ENCODE measurements at regions not wholly inside any gene's neighbourhood (a gene's known extent, or its start where the extent isn't known, plus 50 kb on each side); places are given as distances from the start of the nearest gene placed in this dataset.
A peak's percentile ranks its signal among the peaks of the same experiment; 100 is the strongest.

DNA sequence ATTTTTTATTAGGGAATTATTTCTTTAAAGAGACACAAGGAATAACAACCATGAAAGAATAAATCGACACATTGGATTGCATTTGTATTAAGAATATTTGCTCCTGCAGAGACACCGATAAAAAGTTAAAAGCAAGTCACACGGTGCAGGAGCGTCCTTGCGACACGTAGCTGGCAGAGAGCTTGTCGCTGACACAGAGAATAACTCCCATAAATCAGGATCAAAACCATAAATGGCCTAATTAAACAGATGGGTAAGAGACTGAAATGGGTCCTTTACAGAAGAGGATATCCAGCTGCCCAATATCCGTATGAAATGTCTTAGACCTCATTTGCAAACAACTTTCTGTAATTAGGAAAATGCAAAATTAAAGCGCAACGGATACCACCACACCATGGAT is 126.1 kb upstream of the SNTG2 start:
- no peak for DNase-seq

DNA sequence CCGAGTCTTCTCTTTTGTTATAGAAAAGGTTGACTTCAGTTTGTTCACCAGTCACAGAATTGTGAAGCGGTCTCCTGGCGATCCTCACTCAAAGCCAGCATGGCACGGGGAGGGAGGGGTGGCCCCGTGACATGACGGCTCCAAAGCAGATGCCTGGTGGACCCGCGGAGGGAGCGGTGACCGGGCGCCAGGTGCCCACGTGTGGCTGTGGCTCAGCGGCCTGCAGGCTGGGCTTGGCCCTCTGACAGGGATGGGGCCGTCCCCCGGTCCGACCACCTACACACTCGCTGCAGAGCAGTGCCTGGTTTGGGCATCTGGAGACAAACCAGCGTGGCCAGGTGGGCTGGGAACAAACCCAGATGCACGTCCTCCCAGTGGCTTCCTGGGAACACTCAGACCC is 129.1 kb upstream of the SNTG2 start:
- no peak for DNase-seq

DNA sequence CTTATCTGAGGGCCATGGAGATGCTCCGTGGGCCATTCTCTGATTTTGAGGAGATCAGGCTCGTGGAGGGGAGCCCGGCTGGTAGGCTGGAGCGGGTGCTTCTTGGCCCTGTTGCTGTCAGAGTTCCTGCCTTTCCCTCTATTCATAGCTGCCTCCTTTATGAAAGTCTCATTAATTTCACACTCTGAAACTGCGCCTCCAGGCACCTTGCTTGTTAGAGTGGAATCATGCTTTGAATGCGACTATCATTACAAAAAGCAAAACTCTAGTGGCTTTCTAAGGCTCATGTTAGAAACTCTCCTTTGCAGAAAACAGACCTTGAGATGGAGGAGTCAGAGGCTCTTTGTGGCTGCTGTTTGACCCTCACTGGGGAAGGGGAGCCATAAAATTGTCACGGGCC is 131.0 kb upstream of the SNTG2 start:
- no peak for DNase-seq

DNA sequence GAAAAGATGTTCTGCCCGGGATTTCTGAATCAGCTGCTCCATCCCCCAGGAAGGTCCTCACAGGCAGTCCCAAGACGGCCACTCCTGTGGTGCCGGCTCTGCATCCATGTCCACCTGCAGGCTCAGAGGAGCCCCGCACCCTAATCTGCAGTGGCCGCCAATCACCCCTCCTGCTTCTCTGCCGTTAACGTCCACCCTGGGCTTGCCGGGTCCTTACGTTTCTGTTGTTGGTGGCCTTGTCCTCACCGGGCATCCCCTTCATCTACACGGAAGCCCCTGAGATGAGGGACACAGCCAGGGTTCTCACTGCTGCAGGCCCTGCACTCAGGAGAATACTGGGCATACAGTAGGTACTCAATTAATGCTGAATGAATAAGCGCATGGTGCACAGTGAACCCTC is 131.5 kb upstream of the SNTG2 start:
- no peak for DNase-seq

DNA sequence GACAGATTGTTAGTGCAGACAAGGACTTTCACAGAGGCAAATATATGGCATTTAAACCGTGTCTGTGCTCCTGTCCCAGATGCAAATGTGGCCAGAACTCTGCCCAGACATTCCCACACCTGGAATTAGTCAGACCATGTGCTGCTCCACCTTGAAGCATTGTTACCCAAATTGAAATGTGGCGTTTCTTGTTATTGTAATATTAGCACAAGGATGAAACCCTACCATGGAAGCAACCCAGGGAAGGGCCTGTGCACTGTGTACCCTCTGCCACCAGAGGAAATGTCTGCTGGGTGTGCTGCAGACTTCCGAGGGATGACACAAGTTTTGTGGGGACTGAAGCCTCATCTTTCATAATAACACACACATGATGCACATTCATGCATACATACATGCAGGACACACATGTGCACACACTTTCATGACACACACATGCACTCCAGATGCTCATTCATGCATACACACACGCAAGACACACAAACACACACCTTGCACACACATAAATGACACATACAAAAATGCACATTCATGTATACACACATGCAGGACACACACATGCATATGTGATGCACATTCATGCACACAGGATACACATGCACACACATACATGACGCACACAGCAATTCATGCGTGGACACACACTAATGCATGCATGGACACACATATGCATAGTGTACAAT is 133.2 kb upstream of the SNTG2 start:
- no peak for DNase-seq

DNA sequence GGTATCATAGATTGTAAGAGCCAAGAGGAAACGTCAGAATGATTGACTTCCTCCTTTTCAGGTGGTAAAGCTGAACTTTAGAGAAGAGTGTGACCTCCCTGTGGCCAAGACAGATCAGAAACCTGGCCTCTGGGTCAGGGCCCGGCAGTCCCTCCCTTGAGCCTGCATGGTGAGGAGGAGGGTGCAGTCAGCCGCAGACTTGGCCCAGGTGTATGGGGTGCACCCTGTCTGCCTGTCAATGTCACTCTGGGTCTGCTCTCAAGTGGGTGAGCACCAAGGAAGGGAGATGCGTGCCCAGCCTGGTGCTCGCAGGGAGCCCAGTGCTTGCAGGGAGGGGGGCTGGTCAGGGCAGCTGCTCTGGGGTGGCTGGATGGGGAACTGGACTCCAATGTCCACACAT is 134.4 kb upstream of the SNTG2 start:
- DNase-seq = no peak

DNA sequence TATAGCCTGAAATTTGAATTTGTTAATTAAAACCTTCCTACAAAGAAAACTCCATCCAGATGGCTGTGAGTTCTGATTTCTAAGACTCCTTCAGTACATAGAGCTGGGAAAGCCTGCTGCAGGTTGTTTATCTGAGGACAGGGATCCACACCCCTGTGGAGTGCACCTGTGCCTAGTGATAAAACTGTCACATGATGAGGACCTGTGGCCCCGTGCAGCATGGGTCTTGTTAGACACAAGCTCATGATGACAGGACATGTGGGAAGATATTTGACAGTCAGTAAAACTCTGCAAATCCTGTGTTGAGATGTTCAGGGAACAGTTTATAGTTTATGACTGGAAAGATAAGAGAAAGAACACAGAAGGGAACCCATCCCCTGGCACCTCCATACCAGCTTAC is 133.2 kb upstream of the TMEM18 start:
- no peak for DNase-seq

DNA sequence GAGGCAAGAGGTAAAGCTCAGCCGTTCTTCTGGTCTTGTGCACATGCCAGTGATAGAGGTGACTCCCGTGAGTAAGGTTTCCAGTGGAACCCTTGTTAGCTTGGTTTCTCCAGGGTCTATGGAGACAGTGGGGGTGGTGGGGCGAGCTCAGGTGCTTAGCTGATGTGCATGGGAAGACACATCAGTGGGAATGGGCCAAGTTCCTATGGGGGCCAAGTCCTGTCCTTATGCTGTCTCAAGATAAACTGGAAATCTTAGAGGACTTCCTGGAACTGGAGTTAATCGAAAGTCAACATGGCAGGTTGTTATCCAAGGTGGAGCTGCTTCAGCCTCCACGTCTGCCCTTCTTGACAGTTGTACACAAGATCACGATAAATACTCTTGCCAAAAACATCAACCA is 130.1 kb upstream of the TMEM18 start:
- DNase-seq = no peak

DNA sequence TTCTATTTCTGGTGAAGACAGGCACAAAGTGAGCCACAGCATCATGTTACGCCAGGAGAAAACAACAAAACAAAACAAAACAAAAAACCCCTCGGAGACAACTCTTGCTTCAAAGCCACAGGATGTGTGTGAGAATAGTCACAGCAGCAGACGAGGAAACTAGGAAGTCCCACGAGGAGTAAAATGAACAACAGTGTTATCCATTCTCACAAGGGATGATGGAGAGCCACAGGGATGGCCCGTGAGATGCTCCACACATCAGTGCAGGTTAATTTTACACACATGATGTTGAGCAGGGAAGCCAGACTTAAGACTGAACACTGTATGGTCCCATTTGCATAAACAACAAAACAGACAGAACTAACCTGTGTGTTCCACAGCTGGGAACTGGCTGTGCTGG is 128.5 kb upstream of the TMEM18 start:
- no peak for DNase-seq

DNA sequence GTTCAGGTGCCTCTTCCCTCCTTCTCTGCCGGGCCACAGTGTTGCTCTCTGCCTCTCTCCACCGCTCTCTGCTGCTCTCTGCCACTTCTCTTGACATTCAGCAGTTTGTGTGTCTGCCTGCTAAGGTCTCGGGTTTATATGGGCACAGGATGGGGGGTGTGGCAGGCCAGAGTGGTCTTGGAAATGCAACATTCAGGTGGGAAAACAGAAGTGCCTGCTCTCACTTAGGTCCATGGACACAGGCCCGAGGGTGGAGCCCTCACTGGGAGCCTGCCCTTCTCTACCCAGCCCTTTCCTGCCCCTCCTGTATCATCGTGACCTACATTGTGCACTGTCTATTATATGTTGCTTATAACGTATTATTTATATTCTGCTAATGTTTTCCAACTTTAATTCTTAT is 120.8 kb upstream of the TMEM18 start:
- DNase-seq = no peak

DNA sequence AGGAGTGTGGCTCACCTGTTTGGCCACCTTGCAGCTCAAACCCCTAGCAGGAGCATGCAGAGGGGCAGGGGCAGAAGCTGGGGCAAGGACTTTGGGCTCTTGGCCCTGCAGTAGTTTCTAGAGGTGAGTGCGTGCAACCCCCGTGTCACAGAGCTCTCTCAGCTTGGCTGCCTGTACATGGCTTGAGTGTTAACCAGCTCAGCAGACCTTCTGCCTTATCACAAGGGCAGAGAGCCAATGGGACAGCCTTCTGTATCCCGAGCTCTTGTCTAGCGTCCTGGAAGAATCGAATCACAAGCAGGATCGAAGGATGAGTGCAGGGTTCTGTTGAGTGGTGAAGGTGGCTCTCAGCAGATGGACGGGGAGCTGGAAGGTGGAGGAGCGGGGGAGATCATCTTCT is 120.3 kb upstream of the TMEM18 start:
- no peak for DNase-seq

DNA sequence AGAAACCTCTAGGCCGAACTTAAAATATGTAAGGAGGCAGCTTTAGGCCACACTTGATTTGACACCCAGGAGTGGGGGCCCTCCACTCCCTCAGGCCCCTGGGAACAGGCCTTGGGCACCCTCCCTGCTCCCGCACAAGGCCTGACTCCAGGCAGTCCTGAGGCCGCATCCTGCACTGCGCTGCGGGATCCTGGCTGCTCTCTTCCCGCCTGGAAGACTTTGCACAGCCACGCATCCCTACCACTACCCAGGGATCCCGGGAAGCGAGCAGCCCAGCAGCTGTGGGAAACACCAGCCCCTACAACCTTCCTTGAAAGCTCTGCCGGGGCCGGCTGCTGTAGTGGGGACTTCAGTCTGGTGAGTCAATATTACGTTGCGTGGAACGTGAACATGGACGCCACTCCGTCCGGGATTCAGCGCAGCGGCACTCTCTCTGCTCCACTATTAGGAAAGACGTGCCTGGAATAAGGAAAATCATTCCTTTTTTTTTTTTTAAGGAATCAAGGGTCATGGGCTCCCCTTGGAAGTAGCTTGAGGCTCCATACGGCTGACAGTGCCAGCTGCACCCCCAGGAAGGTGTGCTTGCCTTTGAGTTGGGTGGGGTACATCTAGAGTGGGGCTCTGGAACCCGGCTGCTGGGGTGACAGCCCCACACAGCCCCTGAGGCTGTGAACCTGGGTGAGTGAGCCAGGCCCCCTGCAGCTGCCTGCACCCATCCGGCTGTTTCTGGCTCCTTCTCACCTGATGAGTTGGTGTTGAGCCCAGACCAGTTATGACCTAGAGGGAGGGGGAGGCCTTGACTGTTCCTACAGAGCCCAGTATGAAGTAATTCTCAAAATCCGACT is 119.2 kb upstream of the TMEM18 start:
- no peak for DNase-seq

DNA sequence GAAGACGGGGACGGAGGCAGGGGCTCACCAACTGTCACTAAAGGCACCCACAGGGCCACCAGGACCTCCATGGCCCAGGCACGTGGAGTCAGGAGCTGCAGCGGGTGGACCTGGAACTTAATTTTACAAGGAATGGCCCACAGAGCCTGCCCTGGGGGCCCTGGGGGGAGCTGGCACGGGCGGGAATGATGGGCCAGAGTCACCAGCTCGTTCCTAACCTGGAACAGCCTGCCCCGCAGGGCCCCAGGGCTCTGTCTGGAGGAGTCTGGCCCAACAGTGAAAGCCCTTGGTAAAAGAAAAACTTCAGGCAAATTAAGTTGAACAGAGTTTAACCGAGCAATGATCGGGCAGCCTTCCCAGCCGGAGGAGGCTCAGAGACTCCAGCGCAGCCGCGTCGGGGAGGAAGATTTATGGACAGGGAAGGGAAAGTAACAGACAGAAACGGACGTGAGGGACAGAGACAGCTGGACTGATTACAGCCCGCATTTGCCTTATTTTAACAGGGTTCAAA is 118.4 kb upstream of the TMEM18 start:
- DNase-seq = no peak

DNA sequence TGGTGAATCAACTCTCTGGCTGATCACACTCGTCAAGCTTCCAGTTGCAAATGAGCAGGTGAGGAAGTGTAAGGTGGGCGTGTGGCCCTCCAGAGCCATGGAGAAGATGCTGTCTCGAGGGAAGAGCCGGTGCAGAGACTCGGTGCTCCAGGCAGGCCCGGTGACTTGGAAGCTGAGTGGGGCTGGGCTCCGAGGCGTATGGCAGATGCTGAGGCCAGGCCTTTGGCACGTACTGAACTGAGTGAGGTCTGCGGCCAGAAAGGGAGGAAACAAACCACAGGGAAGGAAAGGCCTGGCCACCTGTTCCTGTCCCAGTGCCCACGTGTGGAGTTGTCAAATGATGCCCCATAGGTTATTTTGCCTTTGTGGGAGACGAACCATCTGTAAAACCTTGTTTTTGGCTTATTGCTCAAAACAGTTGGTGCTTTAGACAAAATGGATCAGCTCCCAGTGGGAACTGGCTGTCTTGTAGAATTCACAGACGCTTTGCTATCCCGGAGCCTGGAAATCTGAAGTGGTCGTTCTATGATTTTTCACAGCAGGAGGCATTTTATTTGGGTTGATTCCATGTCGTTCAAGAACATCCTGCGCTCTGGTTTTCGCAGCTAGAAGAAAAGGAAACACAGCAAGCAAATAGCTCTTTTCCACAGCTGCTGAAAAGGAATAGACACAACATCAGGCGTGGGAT is 117.5 kb upstream of the TMEM18 start:
- DNase-seq = peak; percentile 31

DNA sequence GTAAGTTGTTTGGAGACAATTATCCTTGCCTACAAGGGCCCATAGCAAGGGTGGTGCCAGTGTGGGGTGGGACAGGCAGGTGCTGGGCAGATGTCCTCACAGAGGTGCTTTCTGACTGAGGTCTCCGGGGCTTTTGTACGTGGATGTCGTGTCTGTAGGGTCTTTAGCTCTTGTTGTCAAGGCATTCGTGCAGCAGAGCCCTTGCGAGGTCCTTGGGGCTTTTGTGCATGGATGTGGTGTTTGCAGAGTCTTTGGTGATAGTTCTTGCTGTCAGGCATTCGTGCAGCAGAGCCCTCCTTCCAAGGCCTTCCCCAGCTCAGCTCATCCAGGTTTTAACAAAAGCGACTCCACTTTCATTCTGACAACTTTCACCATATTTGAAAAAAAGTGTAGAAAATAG is 116.0 kb upstream of the TMEM18 start:
- DNase-seq = no peak

DNA sequence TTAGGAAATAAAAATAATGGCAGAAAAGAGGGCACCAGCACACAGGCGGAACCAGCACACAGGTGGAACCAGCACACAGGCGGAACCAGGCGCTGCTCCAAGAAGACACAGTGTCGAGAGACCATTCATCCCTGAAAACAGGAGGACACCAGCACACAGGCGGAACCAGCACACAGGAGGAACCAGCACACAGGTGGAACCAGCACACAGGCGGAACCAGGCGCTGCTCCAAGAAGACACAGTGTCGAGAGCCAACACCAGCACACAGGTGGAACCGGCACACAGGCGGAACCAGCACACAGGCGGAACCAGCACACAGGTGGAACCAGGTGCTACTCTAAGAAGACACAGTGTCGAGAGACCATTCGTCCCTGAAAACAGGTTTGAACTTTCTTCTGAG is 115.5 kb upstream of the TMEM18 start:
- no peak for DNase-seq

DNA sequence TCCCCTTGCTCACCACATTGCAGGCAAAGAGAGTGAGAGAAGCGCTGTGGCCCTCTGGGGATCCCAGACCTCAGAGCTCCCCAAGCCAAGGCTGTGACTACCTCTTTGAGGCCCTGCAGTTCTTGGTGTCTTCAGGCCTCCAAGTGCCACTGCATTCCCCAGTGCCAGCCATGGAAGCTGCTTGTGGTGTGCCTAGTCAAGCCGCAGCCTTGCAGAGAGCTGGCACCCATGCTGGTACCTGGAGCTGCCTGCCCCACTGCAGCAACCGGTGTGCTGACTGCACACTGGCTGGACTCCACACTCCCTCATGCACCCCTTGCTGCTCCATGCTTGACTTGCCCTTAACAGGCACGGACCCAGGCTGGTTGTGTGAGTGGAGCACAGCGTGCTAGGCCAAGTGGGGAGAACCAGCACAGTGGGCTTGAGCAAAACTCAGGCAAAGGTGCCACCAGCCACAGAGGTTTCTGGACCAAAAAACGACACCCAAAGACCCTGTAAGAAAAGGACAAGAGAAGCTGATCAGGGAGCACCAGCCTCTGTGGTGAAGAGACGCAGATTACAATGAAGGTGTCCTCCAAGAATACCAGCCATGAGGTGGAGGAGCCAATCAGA is 113.5 kb upstream of the TMEM18 start:
- DNase-seq = no peak

DNA sequence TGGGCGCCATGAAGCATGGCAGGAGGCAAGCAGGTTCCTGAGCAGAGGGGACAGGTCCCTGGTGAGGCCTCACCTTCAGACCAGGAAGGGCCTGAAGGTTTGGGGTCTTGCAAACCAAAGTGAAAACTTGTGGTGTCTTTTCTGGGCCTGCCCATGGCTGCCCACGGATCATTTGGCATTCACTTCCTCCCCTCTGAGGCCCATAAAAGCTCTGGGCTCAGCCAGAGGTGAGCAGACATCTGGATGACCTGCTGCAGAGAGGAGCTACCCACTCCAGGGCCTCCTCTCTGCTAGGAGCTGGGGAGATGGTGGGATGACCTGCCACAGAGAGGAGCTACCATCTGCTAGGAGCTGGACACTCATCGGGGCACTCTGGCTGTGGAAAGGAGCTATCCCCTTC is 112.9 kb upstream of the TMEM18 start:
- no peak for DNase-seq

DNA sequence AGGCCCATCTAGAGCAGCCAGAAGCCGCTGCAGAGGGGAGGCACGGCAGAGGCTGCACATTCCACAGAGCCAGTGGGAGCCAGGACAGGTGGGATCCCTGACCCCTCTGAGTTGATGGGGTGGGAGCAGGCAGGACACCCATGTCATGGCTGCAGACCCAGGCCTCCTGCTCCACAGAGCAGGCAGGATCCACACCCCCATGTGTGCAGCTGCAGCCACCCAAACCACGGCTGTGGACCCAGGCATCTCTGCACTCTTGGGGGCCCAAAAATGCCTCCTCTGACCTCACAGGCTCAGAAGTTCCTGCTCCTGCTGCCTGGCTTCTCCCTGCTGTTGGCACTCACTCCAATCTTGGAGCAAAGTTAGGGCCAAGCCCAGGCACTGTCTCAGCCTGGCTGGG is 112.3 kb upstream of the TMEM18 start:
- no peak for DNase-seq

DNA sequence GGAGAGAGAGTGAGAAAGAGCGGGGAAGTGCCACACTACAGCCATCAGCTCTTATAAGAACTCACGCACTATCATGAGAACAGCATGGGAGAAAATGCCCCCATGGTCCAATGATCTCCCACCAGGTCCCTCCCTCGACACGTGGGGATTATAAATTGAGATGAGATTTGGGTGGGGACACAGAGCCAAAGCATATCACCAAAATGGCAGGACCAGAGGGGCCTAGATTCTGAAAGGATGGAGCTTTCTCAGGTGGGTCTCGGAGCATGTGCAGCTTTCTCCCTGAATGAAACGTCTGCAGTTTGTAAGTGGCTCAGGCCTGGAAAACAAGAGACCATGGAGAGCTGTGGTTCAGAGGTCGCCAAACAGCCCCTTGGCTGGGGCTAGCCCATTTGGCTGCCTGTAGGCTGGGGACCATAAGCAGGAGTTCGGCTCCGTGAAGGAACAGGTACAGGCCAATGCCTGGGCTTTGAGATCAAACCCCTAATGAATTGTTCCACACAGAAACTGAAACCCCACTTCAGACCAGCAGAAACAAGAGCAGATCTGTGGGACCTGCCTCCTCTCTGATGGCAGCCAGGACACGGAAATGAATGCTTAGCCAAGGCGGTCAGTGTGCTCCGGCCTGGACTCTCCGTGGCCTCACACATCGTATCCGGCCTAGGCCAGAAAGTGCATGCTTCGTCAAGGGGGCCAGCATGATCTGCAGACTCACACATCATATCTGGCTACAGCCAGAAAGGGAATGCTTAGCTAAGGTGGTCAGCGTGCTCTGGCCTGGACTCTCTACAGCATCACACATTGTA is 111.2 kb upstream of the TMEM18 start:
- no peak for DNase-seq

DNA sequence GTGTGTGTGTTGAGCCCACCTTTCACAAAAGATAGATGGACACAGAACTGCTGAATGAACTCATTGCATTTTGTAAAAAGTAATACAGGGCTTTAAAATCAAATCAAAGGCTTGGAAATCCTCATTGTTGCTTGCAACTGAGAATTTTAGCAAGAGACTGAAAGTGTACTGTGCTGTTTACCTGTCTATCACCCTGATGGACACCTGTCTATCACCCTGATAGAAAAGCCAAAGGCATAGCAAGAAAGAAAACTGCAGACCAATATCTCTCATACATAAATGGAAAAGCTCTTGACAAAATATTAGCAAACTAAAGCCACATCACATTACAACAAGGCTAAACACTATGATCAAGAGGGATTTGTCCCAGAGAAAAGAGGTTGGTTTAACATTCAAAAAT is 107.5 kb upstream of the TMEM18 start:
- no peak for DNase-seq

DNA sequence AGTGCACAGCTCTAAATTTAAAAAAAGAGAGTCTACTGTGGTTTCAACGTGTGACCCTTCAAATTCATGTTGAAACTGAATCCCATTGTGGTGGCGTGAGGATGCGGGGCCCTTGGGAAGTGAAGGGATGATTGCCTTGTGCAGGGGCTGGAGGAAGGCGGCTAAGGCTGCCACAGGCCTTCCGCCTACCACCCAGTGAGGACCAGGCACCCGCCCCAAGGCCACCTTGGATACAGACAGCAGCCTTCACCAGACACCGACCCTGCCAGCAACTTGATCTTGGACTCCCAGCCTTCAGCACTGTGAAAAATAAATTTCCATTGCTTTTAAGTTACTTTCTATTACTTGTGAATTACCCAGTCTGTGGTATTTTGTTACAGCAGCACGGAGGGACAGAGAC is 103.4 kb upstream of the TMEM18 start:
- no peak for DNase-seq

DNA sequence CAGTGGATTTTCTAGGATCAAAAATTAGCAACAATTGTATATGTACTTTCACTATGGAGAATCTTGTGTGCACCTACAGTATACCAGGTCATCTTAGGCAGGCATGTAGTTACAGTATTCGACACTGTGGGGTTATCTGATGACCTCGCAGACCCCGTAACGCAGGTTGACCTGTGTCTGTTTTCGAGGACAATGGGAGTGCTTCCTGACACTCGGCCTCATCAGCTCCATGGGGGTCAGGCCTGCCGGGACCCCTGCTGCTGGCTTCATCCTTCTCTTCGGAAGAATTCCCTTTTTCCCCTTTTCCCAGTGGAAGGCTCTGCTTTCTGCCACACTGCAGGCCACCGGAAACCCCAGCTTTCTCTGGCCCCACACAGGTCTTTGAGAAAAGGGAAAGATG is 102.8 kb upstream of the TMEM18 start:
- DNase-seq = no peak
